Trophoblast cell (in vitro differentiated cells and primary cell): ENCODE measurements at regions not wholly inside any gene's neighbourhood (a gene's known extent, or its start where the extent isn't known, plus 50 kb on each side); places are given as distances from the start of the nearest gene placed in this dataset.
"Not testable (repeated sequence)": the region's sequence is repeated elsewhere in the genome, so short reads cannot be mapped to it uniquely, and the experiment has no call there.

Source experiments
- DNase-seq, 2 donors: peaks; one replicate each; pipeline ENCODE4 v3.0.0-alpha.2; 2016
- H2AFZ ChIP-seq: 2 replicates; pipeline ENCODE4 v1.6.1; 2013; ENCODE audit warnings: low read length, moderate library complexity, mild to moderate bottlenecking; ENCODE audit not compliant: insufficient read depth, poor library complexity
- H2AK5ac ChIP-seq: 2 replicates; pipeline ENCODE4 v1.6.1; 2013; ENCODE audit warnings: mild to moderate bottlenecking, low read length
- H2BK120ac ChIP-seq: 2 replicates; pipeline ENCODE4 v1.6.1; 2013; ENCODE audit warnings: low read length, mild to moderate bottlenecking, moderate library complexity; ENCODE audit not compliant: insufficient read depth, poor library complexity
- H2BK12ac ChIP-seq: 2 replicates; pipeline ENCODE4 v1.6.1; 2013; ENCODE audit warnings: mild to moderate bottlenecking, low read length, moderate library complexity
- H2BK5ac ChIP-seq: 2 replicates; pipeline ENCODE4 v1.6.1; 2013; ENCODE audit warnings: low read length, low read depth, moderate library complexity, mild to moderate bottlenecking; ENCODE audit not compliant: poor library complexity
- H3K14ac ChIP-seq: 2 replicates; pipeline ENCODE4 v1.6.1; 2013; ENCODE audit warnings: mild to moderate bottlenecking, low read length
- H3K18ac ChIP-seq: 2 replicates; pipeline ENCODE4 v1.6.1; 2013; ENCODE audit warnings: mild to moderate bottlenecking, low read length
- H3K23ac ChIP-seq: 2 replicates; pipeline ENCODE4 v1.6.1; 2013; ENCODE audit warnings: low read length
- H3K27ac ChIP-seq: 2 replicates; pipeline ENCODE4 v1.5.1; 2013; ENCODE audit warnings: low read depth, mild to moderate bottlenecking, inconsistent platforms, low read length, moderate library complexity
- H3K27me3 ChIP-seq: 2 replicates; pipeline ENCODE4 v1.6.1; 2013; ENCODE audit warnings: inconsistent platforms, mild to moderate bottlenecking, low read length, moderate library complexity; ENCODE audit not compliant: insufficient read depth
- H3K36me3 ChIP-seq, 2 experiments: 1 replicate in 1 of 2; 2 replicates in 1 of 2; pipeline ENCODE4 v1.6.1; 2013; ENCODE audit warnings: low read length in 2 of 2, mild to moderate bottlenecking in 2 of 2, moderate library complexity in 1 of 2; ENCODE audit not compliant: insufficient read depth in 2 of 2, control insufficient read depth in 1 of 2
- H3K4ac ChIP-seq: 2 replicates; pipeline ENCODE4 v1.6.1; 2013; ENCODE audit warnings: low read depth, mild to moderate bottlenecking, low read length, moderate library complexity
- H3K4me1 ChIP-seq, 2 experiments: 1 replicate in 1 of 2; 2 replicates in 1 of 2; pipeline ENCODE4 v1.6.1; 2013; ENCODE audit warnings: low read length in 2 of 2, mild to moderate bottlenecking in 2 of 2, moderate library complexity in 1 of 2; ENCODE audit not compliant: insufficient read depth in 2 of 2, control insufficient read depth in 1 of 2
- H3K4me2 ChIP-seq: 2 replicates; pipeline ENCODE4 v1.6.1; 2013; ENCODE audit warnings: inconsistent platforms, mild to moderate bottlenecking, low read length, moderate library complexity
- H3K4me3 ChIP-seq: 2 replicates; pipeline ENCODE4 v1.5.1; 2013; ENCODE audit warnings: mild to moderate bottlenecking, low read depth, low read length, inconsistent platforms
- H3K79me1 ChIP-seq: one replicate; pipeline ENCODE4 v1.6.1; 2013; ENCODE audit warnings: low read length
- H3K79me2 ChIP-seq: 2 replicates; pipeline ENCODE4 v1.6.1; 2013; ENCODE audit warnings: low read length, mild to moderate bottlenecking; ENCODE audit not compliant: control insufficient read depth, insufficient read depth, poor library complexity
- H3K9ac ChIP-seq: 2 replicates; pipeline ENCODE4 v1.6.1; 2013; ENCODE audit warnings: mild to moderate bottlenecking, low read length
- H3K9me3 ChIP-seq: 2 replicates; pipeline ENCODE4 v1.6.1; 2013; ENCODE audit warnings: low read depth, mild to moderate bottlenecking, control low read depth, inconsistent platforms, low read length; ENCODE audit not compliant: insufficient read depth
- H4K12ac ChIP-seq: 2 replicates; pipeline ENCODE4 v1.6.1; 2013; ENCODE audit warnings: low read depth, mild to moderate bottlenecking, low read length, moderate library complexity
- H4K8ac ChIP-seq: 2 replicates; pipeline ENCODE4 v1.6.1; 2013; ENCODE audit warnings: low read depth, mild to moderate bottlenecking, low read length, moderate library complexity
- H4K91ac ChIP-seq: one replicate; pipeline ENCODE4 v1.6.1; 2013; ENCODE audit warnings: low read depth, mild to moderate bottlenecking, low read length, moderate library complexity
- WGBS: extraction: QIAGEN DNeasy Blood & Tissue Kit; methylation state at CpG from one replicate; pipeline ENCODE4 v1.1.7; 2013; ENCODE audit warnings: missing lambda C conversion rate; ENCODE audit not compliant: insufficient read length, insufficient coverage; ENCODE audit errors: extremely low coverage; 5-methylcytosine and 5-hydroxymethylcytosine counted together

GRCh38 chr22:11622774-11623173 is 3905.2 kb upstream of the OR11H1 start:
- H3K79me2 ChIP-seq, H3K9ac ChIP-seq, H2BK12ac ChIP-seq, H3K4me3 ChIP-seq, H3K27me3 ChIP-seq, H4K12ac ChIP-seq, H3K4ac ChIP-seq, H2BK120ac ChIP-seq, H3K4me1 ChIP-seq, H3K79me1 ChIP-seq, H2AFZ ChIP-seq, H3K27ac ChIP-seq, H3K23ac ChIP-seq, H2AK5ac ChIP-seq, H4K91ac ChIP-seq, H2BK5ac ChIP-seq, H3K18ac ChIP-seq, H4K8ac ChIP-seq, H3K4me2 ChIP-seq, DNase-seq, H3K36me3 ChIP-seq, H3K14ac ChIP-seq: not testable (repeated sequence)
- WGBS, result no CpG with 5 or more reads among the region's 9 CpGs
- peaks cover 41% of the 10 kb centered on the region for H3K9me3 ChIP-seq

- WGBS, result no CpG with 5 or more reads among the region's 30 CpGs
- not testable (repeated sequence) for H2AFZ ChIP-seq, H3K36me3 ChIP-seq, H2BK5ac ChIP-seq, H3K27me3 ChIP-seq, H3K27ac ChIP-seq, H3K4ac ChIP-seq, H3K4me2 ChIP-seq, H3K79me1 ChIP-seq, H3K4me3 ChIP-seq, H4K12ac ChIP-seq, H4K91ac ChIP-seq, H2BK120ac ChIP-seq, H3K79me2 ChIP-seq, H3K4me1 ChIP-seq, H2BK12ac ChIP-seq, H3K14ac ChIP-seq, H4K8ac ChIP-seq, H2AK5ac ChIP-seq, DNase-seq, H3K18ac ChIP-seq, H3K9ac ChIP-seq, H3K23ac ChIP-seq
- H3K9me3 ChIP-seq, result peaks cover 63% of the 10 kb centered on the region
Observed at GRCh38 chr22:11625711-11626421, 3902.1 kb upstream of the OR11H1 start.

GRCh38 chr22:11626422-11626773 is 3901.6 kb upstream of the OR11H1 start:
- no CpG with 5 or more reads among the region's 3 CpGs for WGBS

GRCh38 chr22:11627036-11627435 is 3901.0 kb upstream of the OR11H1 start:
- H3K36me3 ChIP-seq, H2BK120ac ChIP-seq, H3K79me2 ChIP-seq, H3K9ac ChIP-seq, H3K18ac ChIP-seq, H2BK12ac ChIP-seq, H4K8ac ChIP-seq, H3K27ac ChIP-seq, H3K4me3 ChIP-seq, H4K12ac ChIP-seq, H4K91ac ChIP-seq, DNase-seq, H2AK5ac ChIP-seq, H2BK5ac ChIP-seq, H3K4ac ChIP-seq, H2AFZ ChIP-seq, H3K79me1 ChIP-seq, H3K4me2 ChIP-seq, H3K4me1 ChIP-seq, H3K14ac ChIP-seq, H3K23ac ChIP-seq, H3K27me3 ChIP-seq: not testable (repeated sequence)
- peaks cover 56% of the 10 kb centered on the region for H3K9me3 ChIP-seq
- WGBS, result no CpG with 5 or more reads among the region's 20 CpGs

More at GRCh38 chr22:11626422-11626773, 3901.6 kb upstream of the OR11H1 start:
- Histone ChIP-seq H3K27me3 (no peaks in the 10 kb centered on the region), H3K14ac (no peak overlapping the region), H3K23ac (no peak overlapping the region), H3K4me3 (peak overlapping the region; percentile 54), H3K27ac (no peak overlapping the region), H3K18ac (no peak overlapping the region), H3K9me3 (peaks cover 60% of the 10 kb centered on the region), H2AFZ (no peak overlapping the region), H3K9ac (no peak overlapping the region), H4K8ac (no peak overlapping the region), H3K4me2 (no peak overlapping the region), H3K79me2 (no peaks in the 10 kb centered on the region), H3K79me1 (no peaks in the 10 kb centered on the region), H4K91ac (no peak overlapping the region), H3K4me1 (no peaks in the 10 kb centered on the region), H3K4ac (no peak overlapping the region), H2AK5ac (no peak overlapping the region), H3K36me3 (no peaks in the 10 kb centered on the region), H2BK120ac (no peak overlapping the region), H2BK5ac (no peak overlapping the region), H4K12ac (no peak overlapping the region), H2BK12ac (no peak overlapping the region)
- no peak for DNase-seq
